HEK293 (cell line): ENCODE measurements at regions not wholly inside any gene's neighbourhood (a gene's known extent, or its start where the extent isn't known, plus 50 kb on each side); places are given as distances from the start of the nearest gene placed in this dataset.

Experiments
- CTCF ChIA-PET: fragments of 350-600 bp; formaldehyde crosslinking; extraction: SDS; loops from one replicate; lab custom pipeline; 2021; ENCODE audit warnings: antibody characterized with exemption; lab: Yijun Ruan, JAX
- POLR2A ChIA-PET: fragments of 300-600 bp; formaldehyde crosslinking; extraction: SDS; loops from one replicate; lab custom pipeline; 2020; ENCODE audit warnings: antibody characterized with exemption, inconsistent platforms; lab: Yijun Ruan, JAX
- H3K27ac ChIP-seq: fragments of 200-500 bp; sonication (Bioruptor generic); 2 replicates; pipeline ENCODE4 v1.5.1; 2014; ENCODE audit warnings: low read depth, low read length, control low read depth, inconsistent platforms; ENCODE audit errors: extremely low read depth
- H3K36me3 ChIP-seq, 2 experiments: fragments of 200-500 bp in 1 of 2; sonication (Bioruptor generic) in 1 of 2; 1 replicate in 1 of 2; 2 replicates in 1 of 2; pipeline ENCODE4 v1.5.1; 2014 to 2017; ENCODE audit warnings: inconsistent platforms in 2 of 2, low read length in 2 of 2; ENCODE audit not compliant: control insufficient read depth in 2 of 2, insufficient read depth in 1 of 2
- H3K4me1 ChIP-seq: fragments of 200-500 bp; sonication (Bioruptor generic); 2 replicates; pipeline ENCODE4 v1.5.1; 2014; ENCODE audit warnings: mild to moderate bottlenecking, low read length, inconsistent platforms; ENCODE audit not compliant: control insufficient read depth, insufficient read depth
- H3K4me3 ChIP-seq: 2 replicates; pipeline ENCODE4 v1.5.1; 2011; ENCODE audit warnings: low read depth, mild to moderate bottlenecking, control low read depth, low read length, moderate library complexity
- H3K9me3 ChIP-seq: fragments of 200-500 bp; sonication (Bioruptor generic); 2 replicates; pipeline ENCODE4 v1.5.1; 2014; ENCODE audit warnings: low read depth, low read length, inconsistent platforms; ENCODE audit not compliant: control insufficient read depth, insufficient read depth
- HOXD13 ChIP-seq: sonication (generic); formaldehyde crosslinking; IDR thresholded peaks from 2 replicates; pipeline ENCODE4 v1.8.0; 2022; ENCODE audit warnings: missing genetic modification reagents, borderline replicate concordance
- KLF1 ChIP-seq: fragments of 450-650 bp; formaldehyde crosslinking; IDR thresholded peaks from 2 replicates; pipeline ENCODE4 v1.5.1; 2016; ENCODE audit warnings: missing biosample characterization, missing genetic modification characterization
- PRDM1 ChIP-seq: fragments of 450-650 bp; formaldehyde crosslinking; IDR thresholded peaks from 2 replicates; pipeline ENCODE4; 2016; ENCODE audit warnings: missing biosample characterization, missing genetic modification characterization
- ZBTB20 ChIP-seq: fragments of 450-650 bp; formaldehyde crosslinking; IDR thresholded peaks from 2 replicates; pipeline ENCODE4 v1.5.1; 2016; ENCODE audit warnings: missing biosample characterization, missing genetic modification characterization
- ZBTB26 ChIP-seq: fragments of 450-650 bp; formaldehyde crosslinking; optimal IDR thresholded peaks from 2 replicates; pipeline ENCODE3; 2016; ENCODE audit warnings: missing biosample characterization, mild to moderate bottlenecking, missing genetic modification characterization
- ZBTB44 ChIP-seq: fragments of 450-650 bp; IDR thresholded peaks from 2 replicates; pipeline ENCODE4 v1.5.1; 2018; ENCODE audit warnings: missing biosample characterization, mild to moderate bottlenecking, missing genetic modification characterization
- ZNF112 ChIP-seq: fragments of 450-650 bp; formaldehyde crosslinking; IDR thresholded peaks from 2 replicates; pipeline ENCODE4 v1.5.0; 2017; ENCODE audit warnings: missing biosample characterization, missing genetic modification characterization
- ZNF175 ChIP-seq: fragments of 450-650 bp; formaldehyde crosslinking; IDR thresholded peaks from 2 replicates; pipeline ENCODE4 v1.5.1; 2016; ENCODE audit warnings: missing biosample characterization, missing genetic modification characterization
- ZNF248 ChIP-seq: fragments of 450-650 bp; formaldehyde crosslinking; IDR thresholded peaks from 2 replicates; pipeline ENCODE4 v1.5.1; 2017; ENCODE audit warnings: missing biosample characterization, missing genetic modification characterization
- ZNF302 ChIP-seq: fragments of 450-650 bp; formaldehyde crosslinking; IDR thresholded peaks from 2 replicates; pipeline ENCODE4 v1.5.1; 2016; ENCODE audit warnings: missing biosample characterization, missing genetic modification characterization, low read depth
- ZNF416 ChIP-seq: fragments of 450-650 bp; formaldehyde crosslinking; IDR thresholded peaks from 2 replicates; pipeline ENCODE4 v1.5.1; 2016; ENCODE audit warnings: missing biosample characterization, missing genetic modification characterization
- ZNF514 ChIP-seq: fragments of 450-650 bp; formaldehyde crosslinking; IDR thresholded peaks from 2 replicates; pipeline ENCODE4 v1.5.1; 2016; ENCODE audit warnings: missing biosample characterization, missing genetic modification characterization
- ZNF529 ChIP-seq: fragments of 450-650 bp; formaldehyde crosslinking; IDR thresholded peaks from 2 replicates; pipeline ENCODE4 v1.5.1; 2017; ENCODE audit warnings: missing genetic modification characterization, missing biosample characterization; ENCODE audit not compliant: insufficient replicate concordance
- ZNF571 ChIP-seq: fragments of 450-650 bp; formaldehyde crosslinking; IDR thresholded peaks from 2 replicates; pipeline ENCODE4 v1.5.0; 2017; ENCODE audit warnings: missing biosample characterization, missing genetic modification characterization
- ZNF580 ChIP-seq: fragments of 450-650 bp; formaldehyde crosslinking; IDR thresholded peaks from 2 replicates; pipeline ENCODE4 v1.5.1; 2016; ENCODE audit warnings: missing biosample characterization, missing genetic modification characterization
- ZNF610 ChIP-seq: fragments of 450-650 bp; formaldehyde crosslinking; IDR thresholded peaks from 2 replicates; pipeline ENCODE4 v1.5.1; 2016; ENCODE audit warnings: missing biosample characterization, missing genetic modification characterization, borderline replicate concordance
- ZNF654 ChIP-seq: fragments of 450-650 bp; formaldehyde crosslinking; IDR thresholded peaks from 2 replicates; pipeline ENCODE4 v1.5.1; 2016; ENCODE audit warnings: low read depth, missing biosample characterization, missing genetic modification characterization
- ZNF660 ChIP-seq: fragments of 450-650 bp; IDR thresholded peaks from 2 replicates; pipeline ENCODE4 v1.5.1; 2018; ENCODE audit warnings: missing biosample characterization, mild to moderate bottlenecking, missing genetic modification characterization
- ZNF707 ChIP-seq: fragments of 450-650 bp; formaldehyde crosslinking; IDR thresholded peaks from 2 replicates; pipeline ENCODE4 v1.5.1; 2016; ENCODE audit warnings: missing biosample characterization, missing genetic modification characterization
- ZNF785 ChIP-seq: fragments of 450-650 bp; formaldehyde crosslinking; IDR thresholded peaks from 2 replicates; pipeline ENCODE4 v1.5.1; 2016; ENCODE audit warnings: missing biosample characterization, missing genetic modification characterization
- TF ChIP-seq, protein P1 (sequence below): fragments of 450-650 bp; formaldehyde crosslinking; IDR thresholded peaks from 2 replicates; pipeline ENCODE4 v1.5.1; 2016; ENCODE audit warnings: missing biosample characterization, missing genetic modification characterization, low read depth
- TF ChIP-seq, protein P2 (sequence below): fragments of 450-650 bp; formaldehyde crosslinking; IDR thresholded peaks from 2 replicates; pipeline ENCODE4 v1.5.1; 2017; ENCODE audit warnings: missing biosample characterization, missing genetic modification characterization

- TF ChIP-seq PRDM1 (tag by site-specific recombination) = no peak
- TF ChIP-seq ZNF571 = no peak
These were observed 566.6 kb upstream of the FBXO33 start (continued) for GRCh38 chr14:39998854-39999253.

DNA sequence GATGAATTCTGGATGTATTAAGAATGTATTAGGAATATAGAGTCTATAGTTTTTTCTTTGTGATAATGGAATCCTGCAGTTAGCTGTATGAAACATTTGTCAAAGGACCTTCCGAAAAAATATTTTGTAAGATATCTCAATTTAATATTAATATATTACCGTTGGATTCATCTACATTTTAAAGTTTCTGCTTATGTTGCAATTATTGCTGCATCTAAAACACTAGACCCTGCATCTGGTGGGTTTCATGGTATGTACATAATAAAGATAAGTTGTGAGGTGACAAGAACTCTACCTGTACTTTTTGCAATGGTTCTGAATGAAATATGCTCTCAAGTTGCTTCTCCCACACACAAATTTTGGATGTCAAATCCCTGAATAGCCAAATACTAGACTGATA, 565.9 kb upstream of the FBXO33 start:
- H3K4me1 ChIP-seq = no peaks in the 10 kb centered on the region
- CTCF ChIA-PET = no interaction called here
- TF ChIP-seq HOXD13 (no peak), ZBTB26 (tag by site-specific recombination) (no peak)
- POLR2A ChIA-PET = no interaction called here
- H3K9me3 ChIP-seq = no peaks in the 10 kb centered on the region
- no peak overlapping the region for H3K27ac ChIP-seq
- no peaks in the 10 kb centered on the region for H3K36me3 ChIP-seq
- H3K4me3 ChIP-seq = no peak overlapping the region

DNA sequence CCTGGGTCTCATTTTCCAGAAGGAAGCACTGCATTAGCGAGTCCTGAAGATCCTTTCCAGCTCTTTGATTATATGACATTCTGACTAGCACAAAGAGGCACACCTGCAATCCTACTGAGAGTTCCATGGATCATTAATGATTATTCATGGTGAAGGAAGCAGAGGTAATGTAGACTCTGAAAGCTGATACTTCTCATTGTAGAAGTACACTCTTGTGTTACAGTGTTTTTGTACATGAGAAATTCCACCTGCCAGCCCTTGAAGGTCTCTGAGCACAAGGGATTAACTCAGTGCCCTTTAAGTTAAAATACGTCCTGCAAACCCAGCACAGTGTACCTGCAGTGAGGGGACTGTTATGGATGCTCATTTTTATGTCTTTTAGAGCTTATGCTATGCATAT, 558.8 kb upstream of the FBXO33 start:
- Histone ChIP-seq H3K27ac (no peak overlapping the region), H3K36me3 (no peaks in the 10 kb centered on the region), H3K4me3 (no peak overlapping the region), H3K9me3 (no peaks in the 10 kb centered on the region), H3K4me1 (no peaks in the 10 kb centered on the region)
- TF ChIP-seq ZNF707 (no peak), ZNF416 (no peak), ZNF610 (tag by site-specific recombination) (no peak), ZNF785 (tag by site-specific recombination) (no peak), ZBTB20 (no peak), ZBTB44 (tag by site-specific recombination) (no peak), ZNF248 (tag by site-specific recombination) (no peak), ZNF580 (no peak), ZNF112 (tag by site-specific recombination) (no peak), ZNF660 (tag by site-specific recombination) (no peak), KLF1 (tag by site-specific recombination) (no peak)
- TF ChIP-seq, protein P1, sequence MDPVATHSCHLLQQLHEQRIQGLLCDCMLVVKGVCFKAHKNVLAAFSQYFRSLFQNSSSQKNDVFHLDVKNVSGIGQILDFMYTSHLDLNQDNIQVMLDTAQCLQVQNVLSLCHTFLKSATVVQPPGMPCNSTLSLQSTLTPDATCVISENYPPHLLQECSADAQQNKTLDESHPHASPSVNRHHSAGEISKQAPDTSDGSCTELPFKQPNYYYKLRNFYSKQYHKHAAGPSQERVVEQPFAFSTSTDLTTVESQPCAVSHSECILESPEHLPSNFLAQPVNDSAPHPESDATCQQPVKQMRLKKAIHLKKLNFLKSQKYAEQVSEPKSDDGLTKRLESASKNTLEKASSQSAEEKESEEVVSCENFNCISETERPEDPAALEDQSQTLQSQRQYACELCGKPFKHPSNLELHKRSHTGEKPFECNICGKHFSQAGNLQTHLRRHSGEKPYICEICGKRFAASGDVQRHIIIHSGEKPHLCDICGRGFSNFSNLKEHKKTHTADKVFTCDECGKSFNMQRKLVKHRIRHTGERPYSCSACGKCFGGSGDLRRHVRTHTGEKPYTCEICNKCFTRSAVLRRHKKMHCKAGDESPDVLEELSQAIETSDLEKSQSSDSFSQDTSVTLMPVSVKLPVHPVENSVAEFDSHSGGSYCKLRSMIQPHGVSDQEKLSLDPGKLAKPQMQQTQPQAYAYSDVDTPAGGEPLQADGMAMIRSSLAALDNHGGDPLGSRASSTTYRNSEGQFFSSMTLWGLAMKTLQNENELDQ (tag by site-specific recombination) = no peak
- ChIA-PET POLR2A (no interaction called here), CTCF (interaction anchor here (0.6 to 0.7 kb wide), 2 partner anchors 15 to 283 kb away, joined by 3 read pairs; no protein-coding TSS in a partner anchor)

DNA sequence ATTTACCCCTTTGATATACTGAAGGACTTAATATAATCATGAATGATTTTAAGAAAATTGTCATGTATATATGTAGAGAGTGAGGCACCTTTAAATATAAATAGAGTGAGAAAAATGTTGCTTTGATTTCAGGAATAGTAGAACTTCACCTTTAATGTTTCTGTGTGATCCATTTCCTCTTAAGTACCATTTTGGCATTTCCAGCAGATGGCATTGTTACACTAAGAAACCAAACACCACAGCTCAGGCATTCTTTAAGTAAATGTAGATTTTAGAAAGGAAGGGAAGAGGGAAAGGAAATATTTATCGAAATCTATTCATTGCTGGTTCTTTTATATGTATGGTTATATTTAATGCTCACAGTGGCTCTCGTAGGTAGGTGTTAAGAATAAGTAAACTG, 556.7 kb upstream of the FBXO33 start:
- H3K9me3 ChIP-seq = no peaks in the 10 kb centered on the region
- TF ChIP-seq ZNF175 (tag by site-specific recombination) (no peak), ZNF514 (tag by site-specific recombination) (no peak), ZNF529 (tag by site-specific recombination) (no peak), ZNF302 (tag by site-specific recombination) (no peak), ZNF654 (tag by site-specific recombination) (peak; percentile 61)
- TF ChIP-seq, protein P2, sequence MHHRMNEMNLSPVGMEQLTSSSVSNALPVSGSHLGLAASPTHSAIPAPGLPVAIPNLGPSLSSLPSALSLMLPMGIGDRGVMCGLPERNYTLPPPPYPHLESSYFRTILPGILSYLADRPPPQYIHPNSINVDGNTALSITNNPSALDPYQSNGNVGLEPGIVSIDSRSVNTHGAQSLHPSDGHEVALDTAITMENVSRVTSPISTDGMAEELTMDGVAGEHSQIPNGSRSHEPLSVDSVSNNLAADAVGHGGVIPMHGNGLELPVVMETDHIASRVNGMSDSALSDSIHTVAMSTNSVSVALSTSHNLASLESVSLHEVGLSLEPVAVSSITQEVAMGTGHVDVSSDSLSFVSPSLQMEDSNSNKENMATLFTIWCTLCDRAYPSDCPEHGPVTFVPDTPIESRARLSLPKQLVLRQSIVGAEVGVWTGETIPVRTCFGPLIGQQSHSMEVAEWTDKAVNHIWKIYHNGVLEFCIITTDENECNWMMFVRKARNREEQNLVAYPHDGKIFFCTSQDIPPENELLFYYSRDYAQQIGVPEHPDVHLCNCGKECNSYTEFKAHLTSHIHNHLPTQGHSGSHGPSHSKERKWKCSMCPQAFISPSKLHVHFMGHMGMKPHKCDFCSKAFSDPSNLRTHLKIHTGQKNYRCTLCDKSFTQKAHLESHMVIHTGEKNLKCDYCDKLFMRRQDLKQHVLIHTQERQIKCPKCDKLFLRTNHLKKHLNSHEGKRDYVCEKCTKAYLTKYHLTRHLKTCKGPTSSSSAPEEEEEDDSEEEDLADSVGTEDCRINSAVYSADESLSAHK (tag by site-specific recombination) = no peak
- H3K36me3 ChIP-seq = no peaks in the 10 kb centered on the region
- H3K4me1 ChIP-seq = no peaks in the 10 kb centered on the region
- ChIA-PET POLR2A (no interaction called here), CTCF (interaction anchor here (0.5 to 0.6 kb wide), 2 partner anchors 14 to 725 kb away, joined by 3 to 5 read pairs; no protein-coding TSS in a partner anchor)
- H3K4me3 ChIP-seq = no peak overlapping the region
- no peak overlapping the region for H3K27ac ChIP-seq
